C4-2B (cell line): ENCODE measurements at regions not wholly inside any gene's neighbourhood (a gene's known extent, or its start where the extent isn't known, plus 50 kb on each side); places are given as distances from the start of the nearest gene placed in this dataset.

Source experiments
- H3K27ac ChIP-seq: fragments of 450-650 bp; 2 replicates; pipeline ENCODE4 v1.5.1; 2017
- CTCF ChIP-seq: fragments of 450-650 bp; conservative IDR thresholded peaks from 2 replicates; pipeline ENCODE4 v1.5.1; 2017; ENCODE audit warnings: mild to moderate bottlenecking
- ZFX ChIP-seq: fragments of 450-650 bp; IDR thresholded peaks from 2 replicates; pipeline ENCODE4 v1.6.1; 2017

- H3K27ac ChIP-seq, result no peak overlapping the region
- no peak for TF ChIP-seq CTCF
- TF ChIP-seq ZFX, result no peak
These were observed 958.3 kb upstream of the ADGRL3 start for GRCh38 chr4:60241866-60242265.

- no peak for TF ChIP-seq CTCF
- TF ChIP-seq ZFX, result no peak
- H3K27ac ChIP-seq, result no peak overlapping the region
These were observed 950.3 kb upstream of the ADGRL3 start for GRCh38 chr4:60249784-60250183.

- H3K27ac ChIP-seq, result no peak overlapping the region
- no peak for TF ChIP-seq ZFX
- no peak for TF ChIP-seq CTCF
These were observed 949.5 kb upstream of the ADGRL3 start for GRCh38 chr4:60250657-60251056.

GRCh38 chr4:60259781-60260180 is 940.3 kb upstream of the ADGRL3 start:
- TF ChIP-seq ZFX (no peak), CTCF (no peak)
- no peak overlapping the region for H3K27ac ChIP-seq

GRCh38 chr4:60266505-60266904 is 933.6 kb upstream of the ADGRL3 start:
- H3K27ac ChIP-seq, result no peak overlapping the region
- TF ChIP-seq ZFX (no peak), CTCF (no peak)

GRCh38 chr4:60296386-60296785 is 903.7 kb upstream of the ADGRL3 start:
- H3K27ac ChIP-seq, result no peak overlapping the region
- TF ChIP-seq CTCF (no peak), ZFX (no peak)

GRCh38 chr4:60313611-60314178 is 886.4 kb upstream of the ADGRL3 start:
- TF ChIP-seq ZFX, result no peak
- TF ChIP-seq CTCF, result no peak
- no peak overlapping the region for H3K27ac ChIP-seq
